HG03060 (cell line): ENCODE measurements at regions not wholly inside any gene's neighbourhood (a gene's known extent, or its start where the extent isn't known, plus 50 kb on each side); places are given as distances from the start of the nearest gene placed in this dataset.
"Not testable (repeated sequence)": the region's sequence is repeated elsewhere in the genome, so short reads cannot be mapped to it uniquely, and the experiment has no call there.

Source experiments
- ATAC-seq: cut with Tn5 transposase; IDR thresholded peaks from one replicate; pipeline ENCODE4 v1.9.1; 2021; ENCODE audit warnings: low read depth, moderate number of reproducible peaks; ENCODE audit not compliant: unreplicated experiment

GRCh38 chr3:27632431-27633223 is 89.5 kb downstream of the EOMES start:
- peak; percentile 40 for ATAC-seq

- peak; percentile 34 for ATAC-seq
Measured at GRCh38 chr3:27630885-27631284, 91.2 kb downstream of the EOMES start.

- no peak for ATAC-seq
Measured at GRCh38 chr3:27629366-27629765, 92.8 kb downstream of the EOMES start.

GRCh38 chr3:27628026-27628750 is 93.9 kb downstream of the EOMES start:
- ATAC-seq: no peak

GRCh38 chr3:27626596-27627118 is 95.5 kb downstream of the EOMES start:
- ATAC-seq: no peak

GRCh38 chr3:27625864-27626263 is 96.3 kb downstream of the EOMES start:
- ATAC-seq: no peak

- ATAC-seq: no peak
Measured at GRCh38 chr3:27623085-27623753, 98.9 kb downstream of the EOMES start.

GRCh38 chr3:27617552-27617951 is 104.6 kb downstream of the EOMES start:
- ATAC-seq: no peak

- ATAC-seq: no peak
Measured at GRCh38 chr3:27616031-27616430, 106.1 kb downstream of the EOMES start.

- ATAC-seq: no peak
Measured at GRCh38 chr3:27615555-27615954, 106.6 kb downstream of the EOMES start.

GRCh38 chr3:27614592-27614991 is 107.5 kb downstream of the EOMES start:
- no peak for ATAC-seq

- no peak for ATAC-seq
Measured at GRCh38 chr3:27613846-27614500, 108.2 kb downstream of the EOMES start.

GRCh38 chr3:27610800-27611525 is 111.2 kb downstream of the EOMES start:
- no peak for ATAC-seq

GRCh38 chr3:27607370-27607769 is 114.8 kb downstream of the EOMES start:
- no peak for ATAC-seq

GRCh38 chr3:27606537-27606936 is 115.6 kb downstream of the EOMES start:
- no peak for ATAC-seq

- not testable (repeated sequence) for ATAC-seq
Measured at GRCh38 chr3:27601311-27601710, 117.1 kb upstream of the SLC4A7 start.

- ATAC-seq: not testable (repeated sequence)
Measured at GRCh38 chr3:27599741-27600140, 115.6 kb upstream of the SLC4A7 start.

- no peak for ATAC-seq
Measured at GRCh38 chr3:27596921-27597320, 112.7 kb upstream of the SLC4A7 start.

GRCh38 chr3:27596334-27596841 is 112.2 kb upstream of the SLC4A7 start:
- peak; percentile 41 for ATAC-seq
